ENCODE measurements at regions not wholly inside any gene's neighbourhood (a gene's known extent, or its start where the extent isn't known, plus 50 kb on each side); places are given as distances from the start of the nearest gene placed in this dataset.
"Not testable (repeated sequence)": the region's sequence is repeated elsewhere in the genome, so short reads cannot be mapped to it uniquely, and the experiment has no call there.

- ChIA-PET CTCF (no interaction called here), POLR2A (no interaction called here)
- H3K9me3 ChIP-seq, result peaks cover 11% of the 10 kb centered on the region; the same call in 2 of the 3 replicates
- H3K4me1 ChIP-seq, result no peaks in the 10 kb centered on the region
- no peak overlapping the region for H3K4me3 ChIP-seq
- no peak overlapping the region for H3K4me2 ChIP-seq
- no peak for ATAC-seq
- no peak for FAIRE-seq
- no peak for DNase-seq (ENCODE audit: low read depth in 1 of 2, low spot score in 1 of 2)
- H3K27ac ChIP-seq, result no peak overlapping the region
- TF ChIP-seq, protein P1, sequence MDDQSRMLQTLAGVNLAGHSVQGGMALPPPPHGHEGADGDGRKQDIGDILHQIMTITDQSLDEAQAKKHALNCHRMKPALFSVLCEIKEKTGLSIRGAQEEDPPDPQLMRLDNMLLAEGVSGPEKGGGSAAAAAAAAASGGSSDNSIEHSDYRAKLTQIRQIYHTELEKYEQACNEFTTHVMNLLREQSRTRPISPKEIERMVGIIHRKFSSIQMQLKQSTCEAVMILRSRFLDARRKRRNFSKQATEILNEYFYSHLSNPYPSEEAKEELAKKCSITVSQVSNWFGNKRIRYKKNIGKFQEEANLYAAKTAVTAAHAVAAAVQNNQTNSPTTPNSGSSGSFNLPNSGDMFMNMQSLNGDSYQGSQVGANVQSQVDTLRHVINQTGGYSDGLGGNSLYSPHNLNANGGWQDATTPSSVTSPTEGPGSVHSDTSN (IDR thresholded peaks at IDR 0.05), result no peak
- no peak for TF ChIP-seq MAZ (IDR thresholded peaks at IDR 0.05; ENCODE audit: borderline replicate concordance, low read depth, low read length)
- TF ChIP-seq RAD21 (conservative IDR thresholded peaks at IDR 0.05 in 1 of 2, IDR thresholded peaks at IDR 0.05 in 1 of 2), result no peak
- TF ChIP-seq PHF8 (IDR thresholded peaks at IDR 0.05; ENCODE audit: borderline replicate concordance, low read depth), result no peak
- no peak for TF ChIP-seq HMGXB4 (CRISPR knock-in tag; IDR thresholded peaks at IDR 0.05; ENCODE audit: borderline replicate concordance)
- no peak for TF ChIP-seq HOXA7 (CRISPR knock-in tag; IDR thresholded peaks at IDR 0.05)
- TF ChIP-seq TFCP2L1 (CRISPR knock-in tag; IDR thresholded peaks at IDR 0.05), result no peak
- TF ChIP-seq POLR2AphosphoS2 (conservative IDR thresholded peaks at IDR 0.05; ENCODE audit: low read length), result no peak
- no peak for TF ChIP-seq JUN (IDR thresholded peaks at IDR 0.05)
- TF ChIP-seq GATA3 (IDR thresholded peaks at IDR 0.05; ENCODE audit: borderline replicate concordance), result no peak
- no peak for TF ChIP-seq SREBF2 (IDR thresholded peaks at IDR 0.05)
- no peak for TF ChIP-seq MAX (IDR thresholded peaks at IDR 0.05)
- TF ChIP-seq, protein P2, sequence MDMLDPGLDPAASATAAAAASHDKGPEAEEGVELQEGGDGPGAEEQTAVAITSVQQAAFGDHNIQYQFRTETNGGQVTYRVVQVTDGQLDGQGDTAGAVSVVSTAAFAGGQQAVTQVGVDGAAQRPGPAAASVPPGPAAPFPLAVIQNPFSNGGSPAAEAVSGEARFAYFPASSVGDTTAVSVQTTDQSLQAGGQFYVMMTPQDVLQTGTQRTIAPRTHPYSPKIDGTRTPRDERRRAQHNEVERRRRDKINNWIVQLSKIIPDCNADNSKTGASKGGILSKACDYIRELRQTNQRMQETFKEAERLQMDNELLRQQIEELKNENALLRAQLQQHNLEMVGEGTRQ (IDR thresholded peaks at IDR 0.05), result no peak
- TF ChIP-seq, protein P3, sequence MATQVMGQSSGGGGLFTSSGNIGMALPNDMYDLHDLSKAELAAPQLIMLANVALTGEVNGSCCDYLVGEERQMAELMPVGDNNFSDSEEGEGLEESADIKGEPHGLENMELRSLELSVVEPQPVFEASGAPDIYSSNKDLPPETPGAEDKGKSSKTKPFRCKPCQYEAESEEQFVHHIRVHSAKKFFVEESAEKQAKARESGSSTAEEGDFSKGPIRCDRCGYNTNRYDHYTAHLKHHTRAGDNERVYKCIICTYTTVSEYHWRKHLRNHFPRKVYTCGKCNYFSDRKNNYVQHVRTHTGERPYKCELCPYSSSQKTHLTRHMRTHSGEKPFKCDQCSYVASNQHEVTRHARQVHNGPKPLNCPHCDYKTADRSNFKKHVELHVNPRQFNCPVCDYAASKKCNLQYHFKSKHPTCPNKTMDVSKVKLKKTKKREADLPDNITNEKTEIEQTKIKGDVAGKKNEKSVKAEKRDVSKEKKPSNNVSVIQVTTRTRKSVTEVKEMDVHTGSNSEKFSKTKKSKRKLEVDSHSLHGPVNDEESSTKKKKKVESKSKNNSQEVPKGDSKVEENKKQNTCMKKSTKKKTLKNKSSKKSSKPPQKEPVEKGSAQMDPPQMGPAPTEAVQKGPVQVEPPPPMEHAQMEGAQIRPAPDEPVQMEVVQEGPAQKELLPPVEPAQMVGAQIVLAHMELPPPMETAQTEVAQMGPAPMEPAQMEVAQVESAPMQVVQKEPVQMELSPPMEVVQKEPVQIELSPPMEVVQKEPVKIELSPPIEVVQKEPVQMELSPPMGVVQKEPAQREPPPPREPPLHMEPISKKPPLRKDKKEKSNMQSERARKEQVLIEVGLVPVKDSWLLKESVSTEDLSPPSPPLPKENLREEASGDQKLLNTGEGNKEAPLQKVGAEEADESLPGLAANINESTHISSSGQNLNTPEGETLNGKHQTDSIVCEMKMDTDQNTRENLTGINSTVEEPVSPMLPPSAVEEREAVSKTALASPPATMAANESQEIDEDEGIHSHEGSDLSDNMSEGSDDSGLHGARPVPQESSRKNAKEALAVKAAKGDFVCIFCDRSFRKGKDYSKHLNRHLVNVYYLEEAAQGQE (IDR thresholded peaks at IDR 0.05), result no peak
- no peak for TF ChIP-seq FOXS1 (CRISPR knock-in tag; IDR thresholded peaks at IDR 0.05)
- no peak for TF ChIP-seq ZFP36 (IDR thresholded peaks at IDR 0.05; ENCODE audit: borderline replicate concordance, partially characterized antibody)
- no peak for TF ChIP-seq ZC3H11A (IDR thresholded peaks at IDR 0.05)
These were observed 123.5 kb downstream of the PRL start for GRCh38 chr6:22173311-22173710.

DNA sequence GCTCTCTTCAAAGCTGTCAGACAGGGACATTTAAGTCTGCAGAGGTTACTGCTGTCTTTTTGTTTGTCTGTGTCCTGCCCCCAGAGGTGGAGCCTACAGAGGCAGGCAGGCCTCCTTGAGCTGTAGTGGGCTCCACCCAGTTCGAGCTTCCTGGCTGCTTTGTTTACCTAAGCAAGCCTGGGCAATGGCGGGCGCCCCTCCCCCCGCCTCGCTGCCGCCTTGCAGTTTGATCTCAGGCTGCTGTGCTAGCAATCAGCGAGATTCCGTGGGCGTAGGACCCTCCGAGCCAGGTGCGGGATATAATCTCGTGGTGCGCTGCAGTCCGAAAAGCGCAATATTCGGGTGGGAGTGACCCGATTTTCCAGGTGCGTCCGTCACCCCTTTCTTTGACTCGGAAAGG lies 116.6 kb downstream of the PRL start:
- 70% methylated on average over 10 of the region's 20 CpGs for WGBS (ENCODE audit: missing lambda C conversion rate)
- ATAC-seq; H3K4me3 ChIP-seq; CTCF ChIA-PET; H3K4me1 ChIP-seq; FAIRE-seq; POLR2A ChIA-PET; DNase-seq (ENCODE audit: low read depth in 1 of 2, low spot score in 1 of 2); H3K27ac ChIP-seq; H3K4me2 ChIP-seq; H3K9me3 ChIP-seq: not testable (repeated sequence)

All from A549 (cell line).